GM12891 (cell line): ENCODE measurements at regions not wholly inside any gene's neighbourhood (a gene's known extent, or its start where the extent isn't known, plus 50 kb on each side); places are given as distances from the start of the nearest gene placed in this dataset.

Experiments
- POLR2A ChIP-seq: IDR thresholded peaks from 2 replicates; pipeline ENCODE4 v1.6.1; 2011; ENCODE audit warnings: low read depth, low read length, control low read depth
- POLR2AphosphoS5 ChIP-seq: IDR thresholded peaks from 2 replicates; pipeline ENCODE4 v1.6.1; 2011; ENCODE audit warnings: low read depth, low read length, control low read depth
- SPI1 ChIP-seq: IDR thresholded peaks from 2 replicates; pipeline ENCODE4 v1.6.1; 2011; ENCODE audit warnings: low read depth, low read length, control low read depth
- TAF1 ChIP-seq: IDR thresholded peaks from 2 replicates; pipeline ENCODE4 v1.6.1; 2011; ENCODE audit warnings: low read depth, low read length, control low read depth

DNA sequence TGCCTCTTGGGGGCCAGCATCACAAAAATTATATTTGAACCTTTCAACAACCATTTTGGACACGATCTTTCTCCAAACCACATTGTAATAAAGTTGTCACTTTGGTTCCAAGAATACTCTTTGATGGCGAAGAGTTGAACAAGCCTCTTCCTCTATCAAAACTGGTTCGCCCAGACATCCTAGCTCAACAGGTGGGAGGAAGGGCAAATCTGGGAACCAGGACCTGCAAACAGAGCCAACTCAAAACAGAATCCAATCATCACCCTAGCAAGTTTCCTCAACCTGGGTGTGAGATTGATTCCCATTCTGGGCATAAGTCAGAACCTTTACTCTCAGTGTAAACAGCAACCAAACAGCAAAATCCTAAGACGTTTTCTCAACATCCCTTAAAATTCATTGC lies 141.2 kb upstream of the RREB1 start:
- no peak for TF ChIP-seq POLR2A
- TF ChIP-seq POLR2AphosphoS5: no peak
- no peak for TF ChIP-seq TAF1
- TF ChIP-seq SPI1: no peak
